ENCODE measurements at regions not wholly inside any gene's neighbourhood (a gene's known extent, or its start where the extent isn't known, plus 50 kb on each side); places are given as distances from the start of the nearest gene placed in this dataset.

DNA sequence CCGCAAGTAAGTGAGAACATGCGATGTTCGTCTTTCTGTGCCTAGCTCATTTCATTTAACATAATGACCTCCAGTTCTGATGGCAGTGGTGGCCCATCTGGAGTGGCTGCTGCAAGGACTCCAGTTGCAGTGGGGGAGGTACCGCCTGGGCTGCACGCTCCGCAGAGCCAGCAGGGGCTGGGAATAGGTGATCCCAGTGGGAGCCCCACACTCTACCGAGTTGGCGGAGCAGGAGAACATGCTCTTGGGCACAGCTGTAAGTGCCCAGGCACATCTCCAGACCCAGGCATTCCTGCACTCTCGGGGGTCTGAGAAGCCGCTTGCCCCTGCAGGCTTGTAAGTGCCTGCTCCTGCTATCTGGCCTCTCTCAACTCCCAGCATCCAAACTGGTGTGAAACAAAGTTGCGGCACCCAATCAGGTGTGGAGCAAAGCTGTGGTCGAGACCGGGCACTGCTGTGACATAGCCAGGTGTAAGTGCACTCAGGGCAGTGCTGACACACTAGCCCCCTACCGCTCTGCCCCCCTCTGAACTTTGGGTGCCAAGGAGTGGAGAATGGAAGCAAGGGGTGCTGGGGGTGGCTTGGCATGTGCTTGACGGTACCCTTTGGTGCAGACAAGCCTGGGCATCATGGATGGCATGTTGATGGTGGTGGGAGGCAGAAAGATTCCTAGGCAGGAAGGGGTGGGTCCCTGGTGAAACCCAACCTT, 130.2 kb downstream of the HTR1B start:
- no peak for TF ChIP-seq TAF1 (IDR thresholded peaks at IDR 0.05; ENCODE audit: low read depth, low read length)
- no peak for TF ChIP-seq PAX5 (IDR thresholded peaks at IDR 0.05; ENCODE audit: insufficient read depth, low read length, severe bottlenecking)
- TF ChIP-seq POLR2AphosphoS5 (IDR thresholded peaks at IDR 0.05; ENCODE audit: low read depth, low read length) = no peak
- TF ChIP-seq SPI1 (IDR thresholded peaks at IDR 0.05; ENCODE audit: low read depth, low read length) = no peak
- no peak for TF ChIP-seq POLR2A (IDR thresholded peaks at IDR 0.05; ENCODE audit: low read depth, low read length)

Measured in GM12891 (cell line).